Ishikawa (cell line): ENCODE measurements at regions not wholly inside any gene's neighbourhood (a gene's known extent, or its start where the extent isn't known, plus 50 kb on each side); places are given as distances from the start of the nearest gene placed in this dataset.

Experiments used
- CEBPB ChIP-seq: IDR thresholded peaks from 2 replicates; pipeline ENCODE4 v1.6.1; 2012
- CREB1 ChIP-seq: IDR thresholded peaks from 2 replicates; pipeline ENCODE4 v1.6.1; 2012; ENCODE audit warnings: low read depth
- EGR1 ChIP-seq: IDR thresholded peaks from 2 replicates; pipeline ENCODE4 v1.6.1; 2012
- EP300 ChIP-seq: IDR thresholded peaks from 2 replicates; pipeline ENCODE4 v1.6.1; 2012; ENCODE audit warnings: borderline replicate concordance
- FOXM1 ChIP-seq: IDR thresholded peaks from 2 replicates; pipeline ENCODE4 v1.6.1; 2012; ENCODE audit warnings: low read depth, borderline replicate concordance
- MAX ChIP-seq: IDR thresholded peaks from 2 replicates; pipeline ENCODE4 v1.6.1; 2012
- NFIC ChIP-seq: IDR thresholded peaks from 2 replicates; pipeline ENCODE4 v1.6.1; 2012
- RAD21 ChIP-seq: IDR thresholded peaks from 2 replicates; pipeline ENCODE4 v1.6.1; 2012; ENCODE audit warnings: low read depth
- REST ChIP-seq: IDR thresholded peaks from 2 replicates; pipeline ENCODE4 v1.6.1; 2012; ENCODE audit warnings: low read depth, mild to moderate bottlenecking
- TAF1 ChIP-seq: IDR thresholded peaks from 2 replicates; pipeline ENCODE4 v1.6.1; 2012; ENCODE audit warnings: low read depth, mild to moderate bottlenecking
- TCF12 ChIP-seq: IDR thresholded peaks from 2 replicates; pipeline ENCODE4 v1.6.1; 2012; ENCODE audit warnings: low read depth
- TEAD4 ChIP-seq: IDR thresholded peaks from 2 replicates; pipeline ENCODE4 v1.6.1; 2012
- USF1 ChIP-seq: IDR thresholded peaks from 2 replicates; pipeline ENCODE4 v1.6.1; 2012
- YY1 ChIP-seq: IDR thresholded peaks from 2 replicates; pipeline ENCODE4 v1.6.1; 2012; ENCODE audit warnings: low read depth
- ZBTB7A ChIP-seq: IDR thresholded peaks from 2 replicates; pipeline ENCODE4 v1.6.1; 2012; ENCODE audit warnings: low read depth

GRCh38 chr18:54766634-54767033, 61.6 kb upstream of the RAB27B start:
- no peak for TF ChIP-seq EP300
- no peak for TF ChIP-seq MAX
- no peak for TF ChIP-seq CEBPB
- TF ChIP-seq USF1 = no peak
- no peak for TF ChIP-seq ZBTB7A
- TF ChIP-seq CREB1 = no peak
- no peak for TF ChIP-seq NFIC
- no peak for TF ChIP-seq REST
- TF ChIP-seq YY1 = no peak
- no peak for TF ChIP-seq TCF12
- TF ChIP-seq TAF1 = no peak
- no peak for TF ChIP-seq FOXM1
- TF ChIP-seq EGR1 = no peak
- no peak for TF ChIP-seq RAD21

GRCh38 chr18:54767098-54767497, 61.2 kb upstream of the RAB27B start:
- TF ChIP-seq FOXM1 (no peak), MAX (no peak), EP300 (no peak), CEBPB (no peak), NFIC (no peak), YY1 (no peak), CREB1 (no peak), EGR1 (no peak), RAD21 (no peak), TAF1 (no peak), TEAD4 (no peak), TCF12 (no peak), ZBTB7A (no peak), USF1 (no peak), REST (no peak)

GRCh38 chr18:54769526-54770464, 58.5 kb upstream of the RAB27B start:
- TF ChIP-seq REST (no peak), YY1 (no peak), CEBPB (0 out of 2 replicates have a peak, but pooled peaks have one; percentile 29)

- no peak for TF ChIP-seq REST
Measured at GRCh38 chr18:54772056-54772455, 56.2 kb upstream of the RAB27B start.
